ENCODE measurements at regions not wholly inside any gene's neighbourhood (a gene's known extent, or its start where the extent isn't known, plus 50 kb on each side); places are given as distances from the start of the nearest gene placed in this dataset.

GRCh38 chr2:234426616-234427015 is 70.3 kb downstream of the ARL4C start:
- TF ChIP-seq CTCF (IDR thresholded peaks at IDR 0.05) (no peak), POLR2A (IDR thresholded peaks at IDR 0.05) (no peak)

All from thyroid gland (tissue), 4 donors.